Sigmoid colon (tissue), 4 donors: ENCODE measurements at regions not wholly inside any gene's neighbourhood (a gene's known extent, or its start where the extent isn't known, plus 50 kb on each side); places are given as distances from the start of the nearest gene placed in this dataset.

Experiments used
- EP300 ChIP-seq, 4 donors: sonication (generic); formaldehyde crosslinking; IDR thresholded peaks; one replicate each; pipeline ENCODE4 v1.6.1; 2017; ENCODE audit warnings: antibody characterized with exemption in 4 of 4
- POLR2A ChIP-seq, 2 donors: fragments of 450-650 bp; IDR thresholded peaks; one replicate each; pipeline ENCODE4 v1.6.1; 2016; ENCODE audit warnings: antibody characterized with exemption in 2 of 2, mild to moderate bottlenecking in 2 of 2, moderate library complexity in 2 of 2
- POLR2AphosphoS5 ChIP-seq, 4 donors: sonication (generic); formaldehyde crosslinking; IDR thresholded peaks; one replicate each; pipeline ENCODE4 v1.6.1; 2017; ENCODE audit warnings: antibody characterized with exemption in 4 of 4
- TF ChIP-seq, protein P1 (sequence below), 4 experiments: fragments of 450-650 bp in 3 of 4; fragments of 200-600 bp in 1 of 4; IDR thresholded peaks; one replicate each; pipeline ENCODE4 v1.5.1; 2016 to 2019; ENCODE audit warnings: antibody characterized with exemption in 4 of 4, mild to moderate bottlenecking in 3 of 4, moderate library complexity in 2 of 4

DNA sequence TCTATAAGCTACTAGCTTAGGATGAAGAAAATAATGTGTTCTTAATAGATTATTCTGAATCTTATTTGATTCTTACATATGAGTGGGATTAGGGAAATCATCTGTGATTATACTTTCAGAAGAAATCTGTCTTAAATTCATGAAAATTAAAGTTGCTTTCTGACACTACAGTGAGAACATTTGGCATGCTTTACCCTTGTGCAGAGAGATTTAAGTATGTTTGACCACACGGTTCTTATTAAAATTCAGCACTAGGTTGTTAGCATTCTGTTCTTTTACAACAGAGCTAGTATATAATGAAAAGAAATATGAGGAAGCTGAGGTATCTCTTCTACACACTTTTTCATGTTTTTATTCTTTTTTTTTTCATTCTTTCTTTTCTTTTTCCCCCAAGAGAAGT is 2723.9 kb downstream of the PCDH9 start:
- TF ChIP-seq POLR2A (IDR thresholded peaks at IDR 0.05) = no peak
- TF ChIP-seq, protein P1, sequence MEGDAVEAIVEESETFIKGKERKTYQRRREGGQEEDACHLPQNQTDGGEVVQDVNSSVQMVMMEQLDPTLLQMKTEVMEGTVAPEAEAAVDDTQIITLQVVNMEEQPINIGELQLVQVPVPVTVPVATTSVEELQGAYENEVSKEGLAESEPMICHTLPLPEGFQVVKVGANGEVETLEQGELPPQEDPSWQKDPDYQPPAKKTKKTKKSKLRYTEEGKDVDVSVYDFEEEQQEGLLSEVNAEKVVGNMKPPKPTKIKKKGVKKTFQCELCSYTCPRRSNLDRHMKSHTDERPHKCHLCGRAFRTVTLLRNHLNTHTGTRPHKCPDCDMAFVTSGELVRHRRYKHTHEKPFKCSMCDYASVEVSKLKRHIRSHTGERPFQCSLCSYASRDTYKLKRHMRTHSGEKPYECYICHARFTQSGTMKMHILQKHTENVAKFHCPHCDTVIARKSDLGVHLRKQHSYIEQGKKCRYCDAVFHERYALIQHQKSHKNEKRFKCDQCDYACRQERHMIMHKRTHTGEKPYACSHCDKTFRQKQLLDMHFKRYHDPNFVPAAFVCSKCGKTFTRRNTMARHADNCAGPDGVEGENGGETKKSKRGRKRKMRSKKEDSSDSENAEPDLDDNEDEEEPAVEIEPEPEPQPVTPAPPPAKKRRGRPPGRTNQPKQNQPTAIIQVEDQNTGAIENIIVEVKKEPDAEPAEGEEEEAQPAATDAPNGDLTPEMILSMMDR (IDR thresholded peaks at IDR 0.05) = no peak
- no peak for TF ChIP-seq POLR2AphosphoS5 (IDR thresholded peaks at IDR 0.05)
- no peak for TF ChIP-seq EP300 (IDR thresholded peaks at IDR 0.05)
